ENCODE measurements at regions not wholly inside any gene's neighbourhood (a gene's known extent, or its start where the extent isn't known, plus 50 kb on each side); places are given as distances from the start of the nearest gene placed in this dataset.
A peak's percentile ranks its signal among the peaks of the same experiment; 100 is the strongest.
"Not testable (repeated sequence)": the region's sequence is repeated elsewhere in the genome, so short reads cannot be mapped to it uniquely, and the experiment has no call there.

DNA sequence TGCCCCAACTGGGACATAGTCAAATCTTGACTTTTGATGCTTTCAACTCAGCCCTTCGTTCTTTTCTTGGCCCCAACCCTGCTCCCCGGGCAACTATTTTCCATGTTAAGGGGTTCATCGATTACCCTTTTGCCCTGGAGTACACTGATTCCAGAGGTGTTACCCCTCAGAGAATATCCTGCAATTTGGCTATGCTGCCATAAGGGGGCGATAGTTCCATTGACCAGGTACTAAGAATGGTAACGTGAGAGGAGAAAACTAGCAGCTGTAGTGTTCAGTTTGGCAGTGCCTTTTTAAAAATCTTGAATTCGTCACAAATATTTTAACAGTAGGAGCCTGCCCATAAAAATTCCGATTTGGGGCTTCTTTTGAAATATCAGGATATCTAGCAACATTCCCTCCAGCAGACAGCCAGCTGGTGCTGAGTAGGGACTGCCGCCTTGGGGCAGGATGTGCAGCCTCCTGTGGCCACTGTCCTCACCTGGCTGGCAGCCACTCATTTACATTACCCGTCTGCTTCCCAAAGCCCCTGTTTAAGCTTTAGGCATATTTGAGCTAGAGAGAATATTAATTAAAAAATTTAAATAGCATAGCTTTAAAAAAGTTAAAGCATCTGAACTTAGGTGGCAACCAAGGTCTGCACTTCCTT is 146.3 kb upstream of the SKOR2 start:
- no peak for DNase-seq

DNA sequence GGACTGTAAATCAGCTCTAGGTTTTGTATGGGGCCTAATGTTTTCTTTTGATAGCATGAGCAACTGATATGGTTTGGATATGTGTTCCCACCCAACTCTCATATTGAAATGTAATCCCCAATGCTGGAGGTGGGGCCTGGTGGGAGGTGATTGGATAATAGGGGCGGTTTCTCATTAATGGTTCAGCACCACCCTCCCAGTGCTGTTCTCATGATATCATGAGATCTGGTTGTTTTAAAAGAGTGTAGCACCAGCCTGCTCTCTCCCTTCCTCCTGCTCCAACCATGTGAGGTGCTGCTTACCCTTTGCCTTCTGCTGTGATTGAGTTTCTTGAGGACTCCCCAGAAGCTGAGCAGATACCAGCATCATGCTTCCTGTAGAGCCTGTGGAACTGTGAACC is 140.2 kb upstream of the SKOR2 start:
- no peak for DNase-seq

GRCh38 chr18:47390410-47391024 is 139.1 kb upstream of the SKOR2 start:
- DNase-seq, result no peak

- DNase-seq, result no peak
Measured at GRCh38 chr18:47389210-47389609, 137.8 kb upstream of the SKOR2 start.

GRCh38 chr18:47387864-47388263 is 136.4 kb upstream of the SKOR2 start:
- no peak for DNase-seq

GRCh38 chr18:47383729-47384128 is 132.3 kb upstream of the SKOR2 start:
- DNase-seq, result no peak

GRCh38 chr18:47381975-47382570 is 130.6 kb upstream of the SKOR2 start:
- no peak for DNase-seq

GRCh38 chr18:47380153-47380552 is 128.7 kb upstream of the SKOR2 start:
- no peak for DNase-seq

DNA sequence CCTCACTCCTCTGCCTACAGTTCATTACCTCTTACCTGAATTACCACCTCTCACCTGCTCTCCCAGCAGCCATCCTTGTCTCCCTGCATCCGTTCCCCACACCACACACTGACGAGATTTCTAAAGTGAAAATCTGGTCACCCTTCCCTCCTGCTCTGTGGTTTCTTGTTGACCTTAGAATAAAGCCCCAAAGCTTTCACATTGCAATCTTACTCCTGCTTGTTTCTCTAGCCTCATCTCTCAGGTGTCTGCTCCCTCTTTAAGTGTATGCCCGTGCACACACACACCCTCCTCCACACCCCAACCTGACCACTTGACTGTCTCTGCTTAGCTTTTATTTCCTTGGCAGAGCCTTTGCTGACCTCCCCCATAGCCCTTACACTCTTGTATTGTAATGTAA is 122.0 kb upstream of the SKOR2 start:
- no peak for DNase-seq

DNA sequence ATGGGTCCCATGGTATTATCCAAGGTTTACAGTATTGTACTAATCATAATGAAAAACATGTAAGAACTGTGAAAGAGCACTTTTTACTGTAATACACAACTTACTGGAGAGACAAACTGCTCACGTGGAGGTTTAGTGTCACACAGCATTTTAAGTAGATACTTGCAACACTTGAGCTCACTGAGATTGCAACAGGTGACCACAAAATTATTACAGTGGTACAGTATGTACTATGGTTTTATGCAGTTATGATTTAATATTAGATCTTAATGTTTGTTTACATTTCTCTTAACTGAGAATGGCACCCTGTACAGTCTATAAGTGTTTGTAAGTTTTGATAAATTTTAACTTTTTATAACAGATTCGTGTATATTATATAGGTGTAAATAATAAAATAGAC is 118.6 kb upstream of the SKOR2 start:
- no peak for DNase-seq

DNA sequence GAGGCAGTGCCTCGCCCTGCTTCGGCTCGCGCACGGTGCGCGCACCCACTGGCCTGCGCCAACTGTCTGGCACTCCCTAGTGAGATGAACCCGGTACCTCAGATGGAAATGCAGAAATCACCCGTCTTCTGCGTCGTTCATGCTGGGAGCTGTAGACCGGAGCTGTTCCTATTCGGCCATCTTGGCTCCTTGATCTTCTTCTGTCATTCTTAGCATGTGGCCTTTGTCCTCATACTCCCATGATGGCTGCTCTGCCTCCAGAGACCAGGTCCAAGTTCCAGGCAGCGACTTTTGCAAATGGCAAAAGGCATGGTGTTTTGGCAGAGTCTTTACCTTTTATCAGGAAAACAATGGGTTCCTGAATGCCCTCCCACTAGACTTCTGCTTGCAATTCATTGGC is 102.6 kb upstream of the SKOR2 start:
- DNase-seq, result not testable (repeated sequence)

GRCh38 chr18:47346016-47346415 is 94.6 kb upstream of the SKOR2 start:
- no peak for DNase-seq

DNA sequence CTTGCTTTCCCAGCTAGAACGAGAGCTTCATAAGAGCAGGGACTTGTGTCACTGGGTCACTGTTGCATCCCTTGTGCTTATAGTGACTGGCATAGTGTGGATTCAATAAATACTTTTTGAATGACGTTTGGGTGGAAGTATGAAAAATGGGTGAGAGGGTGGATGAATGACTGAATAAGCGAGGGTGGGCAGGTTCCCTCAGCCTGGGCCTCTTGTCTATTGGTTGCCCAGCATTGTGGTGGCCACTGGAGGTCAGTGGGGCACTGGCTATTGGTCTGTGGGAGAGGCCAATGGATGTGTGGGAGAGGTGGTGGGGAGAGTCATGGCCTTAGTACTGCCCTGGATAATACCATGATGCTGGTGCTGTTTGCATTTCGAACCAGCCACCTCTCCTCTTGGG is 93.8 kb upstream of the SKOR2 start:
- no peak for DNase-seq

DNA sequence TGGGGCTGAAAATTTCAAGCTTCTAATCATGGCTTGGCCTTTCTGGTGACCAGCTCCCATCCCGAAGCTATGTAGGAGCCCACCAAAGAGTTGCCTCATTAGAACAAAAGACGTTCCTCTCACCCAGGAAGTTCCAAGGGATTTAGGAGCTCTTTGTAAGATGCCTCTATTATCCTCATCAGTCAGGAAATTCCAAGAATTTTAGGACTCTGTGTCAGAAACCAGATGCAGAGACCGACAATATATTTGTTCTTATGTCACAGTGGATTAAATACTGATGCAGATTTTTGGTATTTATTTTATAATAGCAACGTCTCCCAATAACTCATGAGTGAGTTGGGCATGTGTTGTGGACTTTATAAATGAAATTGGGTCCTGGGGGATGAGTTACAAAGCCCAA is 91.8 kb upstream of the SKOR2 start:
- DNase-seq, result no peak

GRCh38 chr18:47342566-47342965 is 91.1 kb upstream of the SKOR2 start:
- no peak for DNase-seq

DNA sequence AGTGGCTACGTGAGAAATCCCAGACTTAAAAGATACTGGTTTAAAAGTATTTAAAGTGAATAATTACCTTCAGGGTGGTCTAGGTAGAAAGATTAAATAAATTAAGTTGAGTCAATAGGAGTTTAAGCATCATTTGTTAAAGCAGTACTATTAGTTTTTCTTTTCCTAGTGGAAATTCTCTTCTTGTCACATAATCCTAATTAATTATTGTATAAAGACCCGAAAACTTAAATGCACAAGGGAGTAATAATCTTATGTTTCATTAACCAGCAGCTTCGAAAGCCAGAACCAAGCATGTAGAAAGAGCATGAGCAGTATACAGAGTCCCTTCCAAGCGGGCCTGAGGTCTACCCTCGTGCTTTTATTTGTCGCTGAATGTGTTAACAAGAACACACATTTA is 90.2 kb upstream of the SKOR2 start:
- no peak for DNase-seq

DNA sequence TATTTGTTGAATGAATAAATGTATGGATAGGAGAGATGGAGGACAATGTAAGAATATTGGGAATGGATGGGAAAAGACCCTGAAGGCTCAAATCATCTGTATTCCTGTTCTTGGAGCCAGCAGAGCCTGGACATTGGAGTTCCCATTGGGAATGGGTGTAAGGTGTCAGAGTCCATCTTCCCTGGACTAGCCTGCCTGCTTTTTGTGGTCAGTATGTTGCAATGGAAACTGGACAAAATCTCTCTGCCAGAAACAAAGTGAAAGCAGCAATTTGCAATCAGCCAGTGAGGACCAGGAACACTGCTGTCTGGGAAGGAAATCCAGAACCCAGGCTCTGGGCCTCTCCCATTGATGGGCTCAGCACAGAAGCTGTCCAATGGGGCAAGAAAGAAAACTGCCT is 83.5 kb upstream of the SKOR2 start:
- DNase-seq, result no peak

DNA sequence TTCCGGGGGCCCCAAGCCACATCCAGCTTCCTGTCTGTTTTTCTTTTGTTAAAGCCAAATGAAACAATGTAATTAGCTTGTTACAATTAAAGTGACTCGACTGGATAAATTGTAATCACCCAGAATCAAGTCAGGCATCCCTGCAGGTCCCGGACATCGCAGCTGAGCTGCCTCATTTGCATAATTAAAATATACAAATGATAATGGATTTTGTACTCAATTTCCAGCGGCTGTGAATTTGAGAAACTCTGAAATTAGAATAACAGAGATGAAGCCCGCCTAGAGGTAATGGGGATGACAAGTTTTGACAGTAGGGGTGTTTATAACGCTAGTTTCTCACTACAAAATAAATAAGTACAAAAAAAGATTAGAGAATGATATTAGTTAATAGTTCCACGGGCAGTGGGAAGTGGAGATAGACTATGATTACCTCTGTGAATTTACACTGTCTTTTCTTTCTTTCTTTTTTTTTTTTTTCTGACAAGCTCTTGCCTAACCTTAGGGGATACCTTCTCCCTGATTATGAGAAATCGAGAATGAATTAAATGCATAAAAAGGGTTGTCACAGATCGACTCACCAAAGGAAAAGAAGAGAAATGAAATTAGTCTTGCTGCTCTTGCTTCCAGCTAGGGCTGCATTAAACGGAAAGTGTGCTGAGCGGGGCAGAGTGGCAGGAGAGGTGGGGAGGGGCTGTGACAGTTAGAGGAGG is 82.6 kb upstream of the SKOR2 start:
- no peak for DNase-seq

DNA sequence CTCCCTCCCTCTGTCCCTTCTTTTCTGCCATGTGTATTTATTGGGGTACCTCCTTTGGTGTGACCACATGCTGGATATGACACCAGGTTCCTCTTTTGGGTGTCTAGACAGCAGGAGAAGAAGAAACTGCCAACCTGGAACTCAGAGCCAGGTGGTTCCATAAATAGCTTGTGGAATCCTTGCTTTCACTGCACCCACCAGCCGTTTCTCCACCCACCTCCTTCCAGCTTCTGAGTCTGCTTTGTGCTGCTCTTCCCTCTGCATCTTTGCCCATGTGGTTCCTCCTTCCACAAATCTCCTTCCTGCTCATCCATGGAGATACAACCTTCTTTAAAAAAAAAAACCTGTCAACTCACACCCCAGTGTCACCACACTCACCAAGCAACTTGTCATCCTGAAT is 80.2 kb upstream of the SKOR2 start:
- no peak for DNase-seq

GRCh38 chr18:47331026-47331425 is 79.6 kb upstream of the SKOR2 start:
- no peak for DNase-seq

DNA sequence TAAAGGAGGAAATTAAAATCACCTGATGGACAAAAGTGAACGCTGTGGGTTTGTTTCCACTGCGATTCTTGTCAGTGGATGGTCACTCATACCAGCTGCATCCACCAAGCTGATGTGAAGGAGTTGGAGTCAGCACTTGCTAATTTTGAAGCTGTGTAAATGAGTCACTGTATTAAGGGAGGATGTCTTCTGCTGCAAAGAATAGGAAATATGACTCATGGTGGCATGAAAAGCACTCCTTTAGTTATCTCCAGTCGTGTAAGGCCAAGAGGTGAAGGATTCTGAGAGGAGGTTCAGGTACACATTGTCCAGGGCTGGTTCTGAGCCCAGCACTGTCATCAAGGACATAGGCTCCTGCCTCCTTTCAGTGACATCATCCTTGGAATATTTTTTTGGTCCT is 71.7 kb upstream of the SKOR2 start:
- DNase-seq, result no peak

GRCh38 chr18:47321815-47322214 is 70.4 kb upstream of the SKOR2 start:
- no peak for DNase-seq

DNA sequence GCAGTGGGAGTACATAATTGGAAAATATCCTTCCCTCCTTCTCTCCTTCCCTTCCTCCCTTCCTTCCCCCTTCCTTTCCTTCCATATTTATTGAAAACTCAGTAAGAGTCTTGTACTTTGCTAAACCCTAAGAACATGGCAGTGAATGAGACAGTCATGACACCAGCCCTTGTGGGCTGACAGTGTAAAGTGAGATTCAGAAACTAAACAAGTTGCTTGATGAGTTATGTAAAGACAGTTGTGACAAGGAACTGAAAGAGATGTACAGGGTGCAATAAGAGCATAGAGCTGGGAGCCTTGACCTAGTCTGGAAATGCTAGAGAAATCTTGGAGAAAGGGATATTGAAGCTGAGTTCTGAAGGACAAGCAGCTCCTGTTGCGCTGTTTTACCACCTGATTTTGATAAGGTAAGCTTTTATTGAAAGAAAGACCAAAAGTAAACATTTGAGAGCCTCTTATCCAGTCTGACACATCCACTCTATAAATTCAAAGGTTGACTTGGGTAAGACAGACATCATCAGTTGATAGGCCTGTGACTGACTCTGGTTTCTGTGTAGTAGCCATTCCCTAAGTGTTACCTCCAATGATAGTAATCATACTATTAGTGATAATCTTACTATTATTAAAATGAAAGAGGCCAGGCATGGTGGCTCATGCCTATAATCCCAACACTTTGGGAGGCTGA is 66.5 kb upstream of the SKOR2 start:
- DNase-seq, result peak; percentile 3

DNA sequence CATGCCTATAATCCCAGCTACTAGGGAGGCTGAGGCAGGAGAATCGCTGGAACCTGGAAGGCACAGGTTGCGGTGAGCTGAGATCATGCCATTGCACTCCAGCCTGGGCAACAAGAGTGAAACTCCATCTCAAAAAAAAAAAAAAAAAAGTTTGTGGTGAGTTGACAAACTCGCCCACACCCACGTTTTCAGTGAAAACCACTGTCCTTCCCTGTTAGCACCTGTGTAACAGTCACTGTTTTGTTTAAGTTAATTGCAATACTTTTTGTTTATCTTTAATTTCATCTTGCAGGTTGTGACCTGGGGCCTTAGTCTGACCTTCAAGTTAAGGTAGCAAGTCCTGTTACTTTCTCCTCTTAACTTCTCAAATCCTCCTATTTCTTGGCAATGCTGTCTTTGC is 65.5 kb upstream of the SKOR2 start:
- no peak for DNase-seq
